GM21360 (cell line): ENCODE measurements at regions not wholly inside any gene's neighbourhood (a gene's known extent, or its start where the extent isn't known, plus 50 kb on each side); places are given as distances from the start of the nearest gene placed in this dataset.
"Not testable (repeated sequence)": the region's sequence is repeated elsewhere in the genome, so short reads cannot be mapped to it uniquely, and the experiment has no call there.

Source experiments
- ATAC-seq: cut with Tn5 transposase; IDR thresholded peaks from one replicate; pipeline ENCODE4 v1.9.1; 2021; ENCODE audit warnings: mild to moderate bottlenecking, moderate library complexity; ENCODE audit not compliant: unreplicated experiment

- not testable (repeated sequence) for ATAC-seq
Measured at GRCh38 chr4:22630161-22630975, 62.4 kb upstream of the GBA3 start.

DNA sequence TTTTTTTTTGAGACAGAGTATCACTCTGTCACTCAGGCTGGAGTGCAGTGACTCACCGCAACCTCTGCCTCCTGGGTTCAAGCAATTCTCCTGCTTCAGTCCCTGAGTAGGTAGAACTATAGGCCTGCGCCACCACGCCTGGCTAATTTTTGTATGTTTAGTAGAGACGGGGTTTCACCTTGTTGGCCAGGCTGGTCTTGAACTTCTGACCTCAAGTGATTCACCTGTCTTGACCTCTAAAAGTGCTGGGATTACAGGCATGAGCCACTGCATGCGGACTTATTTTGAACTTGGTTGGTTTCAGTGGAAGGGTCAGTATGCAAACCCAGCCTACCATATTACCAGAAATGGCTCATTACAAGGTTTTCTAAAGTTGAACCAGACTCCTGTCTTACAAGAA is 61.6 kb upstream of the GBA3 start:
- ATAC-seq = not testable (repeated sequence)

DNA sequence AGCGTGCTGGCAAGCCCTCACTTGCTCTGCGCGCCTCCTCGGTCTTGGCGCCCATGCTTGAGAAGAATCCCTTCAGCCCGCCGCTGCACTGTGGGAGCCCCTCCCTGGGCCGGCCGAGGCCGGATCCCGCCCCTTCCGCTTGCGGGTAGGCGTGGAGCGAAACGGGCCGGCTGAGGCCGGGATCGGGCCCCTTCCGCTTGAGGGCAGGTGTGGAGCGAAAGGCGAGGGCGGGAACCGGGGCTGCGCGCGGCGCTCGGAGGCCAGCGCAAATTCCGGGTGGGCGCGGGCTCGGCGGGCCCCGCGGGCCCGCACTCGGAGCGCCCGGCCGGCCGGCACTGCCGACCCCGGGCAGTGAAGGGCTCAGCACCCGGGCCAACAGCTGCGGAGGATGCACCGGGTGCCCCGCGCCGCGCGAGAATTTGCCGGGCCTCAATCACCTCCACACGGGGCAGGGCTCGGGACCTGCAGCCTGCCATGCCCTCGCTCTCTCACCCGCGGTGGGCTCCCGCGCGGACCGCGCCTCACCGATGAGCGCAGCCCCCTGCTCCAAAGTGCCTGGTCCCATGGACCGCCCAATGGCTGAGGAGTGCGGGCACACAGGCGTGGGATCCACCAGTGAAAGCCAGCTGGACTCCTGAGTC is 58.1 kb upstream of the GBA3 start:
- no peak for ATAC-seq

- ATAC-seq = not testable (repeated sequence)
Measured at GRCh38 chr4:22635182-22635549, 57.6 kb upstream of the GBA3 start.

GRCh38 chr4:22635692-22636091 is 57.0 kb upstream of the GBA3 start:
- ATAC-seq = no peak

- ATAC-seq = no peak
Measured at GRCh38 chr4:22637306-22637705, 55.4 kb upstream of the GBA3 start.
